ENCODE measurements at regions not wholly inside any gene's neighbourhood (a gene's known extent, or its start where the extent isn't known, plus 50 kb on each side); places are given as distances from the start of the nearest gene placed in this dataset.

DNA sequence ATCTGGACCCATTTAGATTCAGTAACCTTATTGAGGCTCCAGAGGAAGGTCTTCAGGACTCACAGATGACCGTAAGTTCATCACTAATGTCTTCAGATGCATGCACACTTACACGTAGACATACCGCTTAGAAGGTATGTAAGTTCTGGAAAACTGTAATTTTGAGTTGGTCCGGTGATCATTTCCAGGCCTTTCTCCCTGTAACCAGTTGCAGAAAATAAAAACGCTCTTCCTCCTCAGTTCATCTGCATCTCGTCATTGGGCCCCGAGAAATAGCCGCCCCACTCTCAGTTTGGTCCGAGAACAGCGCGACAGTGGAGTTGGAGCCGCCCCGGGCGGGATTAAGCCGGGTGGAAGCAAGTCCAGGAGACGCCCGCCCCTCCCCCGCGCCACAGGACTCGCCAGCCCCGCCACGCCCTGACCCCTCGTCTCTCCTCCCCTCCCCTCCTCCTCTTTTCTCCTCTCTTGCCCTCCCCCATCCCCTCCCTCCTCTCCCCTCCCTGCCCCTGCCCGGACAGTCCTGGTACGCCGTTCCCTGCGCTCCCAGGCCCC, 83.7 kb downstream of the TNFAIP2 start:
- DNase-seq: peak; percentile 70

DNA sequence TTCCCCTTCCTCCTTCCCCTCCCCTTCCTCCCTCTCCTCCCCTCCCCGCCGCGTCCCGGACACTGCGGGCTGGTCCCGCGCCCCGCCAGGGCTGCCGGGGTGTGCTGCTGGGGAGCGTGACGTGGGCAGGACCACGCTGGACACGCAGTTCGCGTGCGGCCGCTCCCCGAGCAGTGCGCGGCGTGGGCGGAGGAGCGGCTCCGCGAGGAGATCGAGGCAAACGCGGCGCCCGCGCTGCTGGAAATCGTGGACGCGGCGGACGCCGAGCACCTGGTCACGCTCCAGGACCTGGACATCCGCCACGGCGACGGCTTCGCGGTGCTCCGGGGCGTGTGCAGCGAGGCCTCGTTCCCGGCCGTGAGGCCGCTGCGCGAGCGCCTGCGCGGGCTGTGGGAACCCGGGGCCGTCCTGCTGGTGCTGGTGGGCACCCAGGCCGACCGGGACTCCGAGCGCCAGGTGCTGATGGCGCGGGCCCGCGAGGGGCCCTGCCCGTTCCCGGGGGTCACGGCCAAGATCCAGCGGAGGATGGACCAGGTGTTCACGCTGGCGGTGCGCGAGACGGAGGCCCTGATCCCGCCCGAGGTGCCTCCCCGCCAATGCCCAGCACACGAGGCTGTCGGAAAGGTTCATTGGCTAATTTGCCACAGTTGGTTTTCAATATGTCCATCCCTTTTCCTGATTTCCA, 84.3 kb downstream of the TNFAIP2 start:
- no peak for DNase-seq

DNA sequence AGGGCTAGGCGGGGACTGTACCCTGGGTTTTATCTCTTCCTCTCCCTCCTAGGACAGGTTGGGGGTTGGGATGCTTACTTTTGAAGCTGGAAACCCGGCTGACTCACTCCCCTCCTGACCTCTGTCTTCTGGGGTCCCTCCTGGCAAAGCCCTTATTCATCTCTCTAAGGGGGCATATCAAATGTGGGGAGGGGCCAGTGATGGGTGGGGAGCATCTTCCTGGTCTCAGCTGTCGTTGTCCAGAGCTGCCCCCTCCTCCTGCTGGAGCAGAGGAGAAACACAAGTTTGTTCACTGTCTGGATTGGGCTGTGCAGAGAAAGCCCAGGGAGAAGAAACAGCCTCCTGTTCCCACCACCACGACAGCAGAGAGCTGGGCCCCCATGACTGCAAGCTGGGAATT, 85.8 kb downstream of the TNFAIP2 start:
- no peak for DNase-seq

DNA sequence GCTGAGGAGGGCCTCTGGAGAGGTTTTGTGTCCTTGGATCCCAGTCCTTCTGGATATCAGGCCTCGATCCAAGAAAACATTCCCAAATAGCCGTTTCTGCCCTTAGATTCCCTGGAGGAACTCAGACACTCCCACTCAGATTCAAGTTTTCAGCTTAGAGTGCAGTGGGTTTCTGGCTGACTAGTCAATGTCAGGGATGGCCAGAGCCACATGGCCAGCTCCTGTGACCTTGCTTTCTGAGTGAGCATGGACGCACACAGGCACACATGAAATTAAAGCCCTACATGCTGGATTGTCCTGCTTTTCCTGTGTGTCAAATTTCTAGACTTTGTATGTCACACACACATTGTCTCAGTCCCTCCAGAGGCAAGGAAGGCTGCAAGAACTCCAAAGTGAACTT, 86.2 kb downstream of the TNFAIP2 start:
- DNase-seq: no peak

DNA sequence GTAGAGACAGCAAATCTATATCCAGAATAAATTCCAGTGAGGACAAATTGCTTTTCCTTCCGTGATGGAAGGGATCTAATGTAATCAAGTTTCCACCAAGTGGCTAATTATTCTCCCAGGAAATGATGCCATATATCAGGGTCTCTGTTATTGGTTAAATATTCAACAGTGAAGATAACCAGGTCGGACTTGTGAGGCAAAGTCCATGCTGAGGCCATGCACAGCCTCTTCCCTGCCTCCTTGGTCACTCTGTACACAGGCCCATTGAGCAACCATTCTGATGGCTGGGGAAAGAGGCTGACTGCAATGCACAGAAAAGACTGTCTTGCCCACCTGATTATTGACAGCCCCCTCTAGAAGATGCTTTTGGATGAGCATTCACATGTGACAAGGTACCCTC, 90.1 kb downstream of the TNFAIP2 start:
- no peak for DNase-seq

DNA sequence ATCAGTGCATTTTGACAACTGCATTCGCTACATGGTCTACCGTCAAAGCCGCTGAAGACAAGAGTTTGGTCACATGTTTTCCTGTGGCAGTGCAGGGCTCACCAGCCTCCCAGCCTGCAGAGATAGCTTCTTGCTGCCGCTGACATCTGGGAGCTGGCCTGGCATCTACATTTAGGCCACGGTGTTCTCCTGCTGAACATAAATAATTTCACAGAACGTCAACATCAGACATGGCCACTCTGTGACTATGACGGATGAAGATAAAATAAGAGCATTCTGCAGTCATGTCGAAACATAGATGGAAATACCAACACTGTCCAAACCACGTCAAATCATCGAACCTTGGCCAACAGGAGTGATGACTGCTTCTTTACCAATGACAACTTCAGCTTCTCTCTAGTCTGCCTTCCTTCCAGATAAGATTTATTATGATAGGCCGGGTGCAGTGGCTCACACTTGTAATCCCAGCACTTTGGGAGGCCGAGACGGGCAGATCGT, 91.2 kb downstream of the TNFAIP2 start:
- no peak for DNase-seq

DNA sequence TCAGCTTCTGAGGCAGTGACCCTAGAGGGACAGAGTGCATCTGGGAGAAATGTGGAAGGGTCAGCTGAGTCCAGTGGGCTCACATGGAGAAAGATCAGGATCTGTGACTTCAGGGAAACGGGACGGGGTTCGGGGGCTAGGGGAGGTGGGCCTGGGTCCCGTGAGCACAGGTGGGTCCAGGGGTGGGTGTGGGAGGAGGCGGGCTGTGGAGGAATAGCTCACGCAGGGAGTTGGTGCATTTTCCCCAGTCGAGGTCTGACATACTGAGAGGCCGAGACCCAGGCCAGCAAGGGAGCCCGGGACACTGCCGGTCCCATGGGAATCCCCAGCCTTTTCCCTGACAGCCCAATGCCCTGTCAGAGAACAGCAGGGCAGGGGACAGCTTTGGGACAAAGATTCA, 93.1 kb downstream of the TNFAIP2 start:
- DNase-seq: no peak

DNA sequence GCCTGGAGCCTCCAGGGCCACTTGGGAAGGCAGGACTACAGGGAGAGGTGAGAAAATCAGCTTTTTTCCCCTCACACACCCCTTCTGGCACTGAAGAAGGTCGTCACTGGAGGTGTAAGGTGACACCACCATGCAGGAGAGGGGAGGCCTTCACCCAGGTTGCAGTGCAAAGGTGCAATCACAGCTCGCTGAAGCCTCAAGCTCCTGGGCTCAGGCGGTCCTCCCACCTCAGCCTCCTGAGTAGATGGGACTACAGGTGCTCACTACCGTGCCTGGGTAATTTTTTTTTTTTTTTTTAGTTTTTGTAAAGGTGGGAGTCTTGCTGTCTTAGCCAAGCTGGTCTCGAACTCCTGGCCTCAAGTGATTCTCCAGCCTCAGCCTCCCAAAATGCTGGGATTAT, 93.6 kb downstream of the TNFAIP2 start:
- no peak for DNase-seq

DNA sequence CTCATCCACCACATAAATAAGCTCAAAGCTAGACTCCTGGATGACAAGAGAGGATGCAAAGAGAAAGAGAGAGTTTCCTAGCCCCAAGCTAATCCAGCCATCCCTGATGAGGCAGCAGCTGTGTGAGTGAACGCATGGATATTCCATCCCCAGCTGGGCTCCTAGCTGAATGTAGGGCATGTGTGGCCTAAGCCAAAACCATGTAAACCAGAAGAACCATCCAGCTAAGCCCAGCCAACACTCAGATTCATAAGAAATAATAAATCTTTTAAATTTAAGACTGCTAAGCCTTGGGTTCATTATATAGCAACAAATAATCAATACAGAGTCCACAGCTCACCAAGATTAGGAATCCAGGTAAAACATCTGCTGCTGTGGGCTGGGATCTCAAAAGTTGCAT, 94.3 kb downstream of the TNFAIP2 start:
- no peak for DNase-seq

DNA sequence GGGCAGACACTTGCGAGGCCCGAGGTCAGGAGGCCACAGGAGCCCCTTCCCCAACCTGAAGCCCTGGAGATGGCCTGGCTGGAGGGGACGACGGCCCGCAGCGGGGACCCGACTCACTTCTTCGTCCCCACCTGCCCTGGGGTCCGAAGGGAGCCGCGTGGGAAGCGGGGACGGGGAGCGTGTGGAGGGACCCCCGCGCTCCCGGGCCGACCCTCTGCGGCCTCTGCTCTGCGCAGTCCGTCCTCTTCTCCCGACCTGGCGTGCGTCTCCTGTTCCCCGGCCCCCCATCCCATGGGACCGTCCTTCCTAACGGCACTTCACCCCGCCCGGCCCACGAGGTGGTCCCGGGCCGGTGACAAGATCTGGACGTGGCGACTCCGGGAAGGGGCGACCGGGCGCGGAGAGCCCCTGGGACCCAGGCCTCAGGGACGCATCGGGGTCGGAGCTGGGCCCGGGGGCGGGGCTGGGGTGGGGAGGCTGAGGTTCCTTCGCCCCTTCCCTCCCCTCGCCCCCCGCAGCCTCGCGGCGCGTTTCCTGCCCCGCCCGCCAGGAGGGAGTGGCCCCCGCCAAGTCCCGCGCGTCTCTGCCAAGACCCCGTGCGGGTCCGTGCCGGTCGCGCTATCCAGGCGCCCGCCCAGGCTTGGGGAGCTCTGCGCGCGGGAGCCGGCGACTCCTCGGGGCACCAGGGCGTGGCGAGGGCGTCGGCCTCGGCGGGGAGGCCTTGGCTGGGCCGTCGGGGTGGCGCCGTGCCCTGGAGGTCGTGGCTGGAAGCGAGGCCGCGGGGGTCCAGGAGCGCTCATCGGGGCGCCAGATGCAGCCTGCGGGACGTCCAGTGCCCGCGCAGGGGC, 97.1 kb downstream of the TNFAIP2 start:
- no peak for DNase-seq

DNA sequence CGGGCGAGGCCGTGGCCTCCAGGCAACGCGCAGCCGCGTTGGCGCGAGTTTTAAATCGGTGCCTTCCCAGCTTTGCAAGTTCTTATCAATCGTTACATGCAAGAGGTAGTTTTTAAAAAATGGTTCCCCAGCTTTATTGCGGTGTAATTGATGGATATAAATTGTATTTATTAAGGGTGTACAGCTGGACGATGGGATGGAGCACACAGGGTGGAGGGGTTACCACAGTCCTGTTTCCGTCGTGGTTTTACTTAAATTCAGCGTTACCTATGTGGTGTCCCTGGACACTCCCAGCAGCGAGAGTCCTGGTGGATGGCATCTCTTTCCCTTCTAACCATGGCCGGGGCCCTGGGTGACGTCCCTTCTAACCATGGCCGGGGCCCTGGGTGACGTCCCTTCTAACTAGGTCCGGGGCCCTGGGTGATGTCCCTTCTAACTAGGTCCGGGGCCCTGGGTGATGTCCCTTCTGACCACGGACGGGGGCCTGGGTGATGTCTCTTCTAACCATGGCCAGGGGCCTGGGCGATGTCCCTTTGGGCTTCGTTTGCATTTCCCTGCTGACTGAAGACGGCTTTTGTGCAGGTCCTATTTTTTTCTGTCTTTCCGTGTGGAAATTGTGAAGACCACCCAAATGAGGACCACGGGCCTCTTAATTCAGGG, 97.9 kb downstream of the TNFAIP2 start:
- DNase-seq: no peak

DNA sequence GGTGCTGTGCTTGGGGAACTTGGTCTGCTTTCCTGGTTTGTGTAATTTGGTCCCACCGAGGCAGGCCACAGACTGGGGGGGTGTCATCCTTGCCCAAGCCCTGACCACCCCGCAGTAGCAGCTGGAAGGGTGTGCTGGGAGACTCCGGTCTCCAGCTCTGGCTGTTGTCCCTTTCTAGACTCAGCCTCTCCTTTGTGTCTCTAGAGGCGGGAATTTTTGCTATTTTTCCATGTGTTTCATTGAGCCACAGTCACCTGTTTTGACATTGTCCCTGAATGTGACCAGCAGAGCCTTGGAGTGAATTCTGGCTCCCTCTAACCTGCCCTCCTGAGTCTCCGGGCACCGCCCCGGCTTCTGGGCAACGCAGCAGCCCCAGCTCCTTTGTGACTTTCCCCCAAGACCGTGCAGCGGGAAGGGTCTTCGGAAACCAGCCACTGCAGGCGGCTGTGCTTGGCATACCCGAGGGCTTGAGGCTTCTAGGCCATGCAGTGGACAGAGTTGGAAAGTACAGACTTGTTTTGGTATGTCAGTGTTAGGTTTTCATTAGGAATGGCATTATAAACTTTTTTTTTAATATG, 98.6 kb downstream of the TNFAIP2 start:
- DNase-seq: no peak

DNA sequence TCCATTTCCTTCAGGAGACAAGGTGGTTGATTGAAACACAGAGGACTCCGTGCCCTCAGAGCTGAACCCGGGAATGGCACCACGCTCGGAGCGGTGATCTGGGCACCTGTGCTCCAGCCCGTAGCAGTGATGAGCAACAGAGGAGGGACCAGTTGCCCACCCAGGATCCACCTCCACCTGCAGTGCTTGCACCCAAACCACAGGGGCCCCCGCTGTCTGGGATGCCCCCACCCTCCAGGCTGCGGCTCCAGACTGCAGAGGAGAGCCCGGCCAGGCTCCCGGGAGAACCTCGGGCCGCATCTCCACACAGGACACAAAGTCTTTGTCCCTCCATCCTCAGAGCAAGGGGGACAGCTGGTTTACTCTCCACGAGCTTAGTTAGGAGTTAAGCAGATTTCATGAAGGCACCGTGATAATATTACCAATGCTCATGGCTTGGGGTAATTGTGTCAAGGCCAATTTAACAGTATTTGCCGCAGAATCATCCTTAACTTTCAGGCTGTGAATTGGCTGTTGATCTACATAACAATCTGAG, 100.6 kb downstream of the TNFAIP2 start:
- DNase-seq: no peak

DNA sequence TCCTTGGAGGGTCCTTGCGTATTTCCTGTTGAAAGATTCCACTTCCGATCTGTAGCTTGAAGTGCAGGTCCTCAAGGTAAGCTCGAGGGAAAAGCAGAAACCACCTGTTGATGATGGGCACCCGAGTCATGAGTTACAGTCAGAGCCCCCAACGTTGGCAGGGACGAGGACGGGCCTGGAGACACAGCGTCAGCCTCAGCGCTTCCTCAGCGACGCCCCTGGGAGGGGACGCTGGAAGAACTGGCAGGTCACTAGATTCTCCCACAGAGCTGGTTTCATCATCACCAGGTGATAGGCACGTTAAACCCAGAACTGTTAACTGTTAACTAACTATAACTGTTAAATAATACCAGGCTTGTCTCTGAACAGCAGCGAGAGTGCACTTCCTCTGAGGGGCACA, 101.8 kb downstream of the TNFAIP2 start:
- no peak for DNase-seq

DNA sequence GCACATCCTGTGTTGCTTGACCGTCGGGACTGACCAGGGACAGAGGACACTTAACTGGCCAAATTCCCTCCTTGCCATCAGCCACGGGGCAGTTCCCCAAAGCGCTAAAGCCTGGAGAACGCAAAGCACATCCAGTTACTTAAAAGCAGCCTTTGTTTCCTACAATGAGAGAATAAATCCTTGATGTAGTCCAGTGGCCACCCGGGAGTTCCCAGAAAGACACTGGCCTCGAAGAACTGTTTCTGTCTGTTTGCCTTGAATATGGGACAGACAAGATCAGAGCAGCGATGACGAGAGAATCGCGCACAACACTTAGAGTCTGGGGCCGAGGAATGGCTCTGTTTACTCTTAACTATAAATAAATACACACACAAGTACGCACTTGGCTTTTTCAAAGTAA, 102.2 kb downstream of the TNFAIP2 start:
- no peak for DNase-seq

DNA sequence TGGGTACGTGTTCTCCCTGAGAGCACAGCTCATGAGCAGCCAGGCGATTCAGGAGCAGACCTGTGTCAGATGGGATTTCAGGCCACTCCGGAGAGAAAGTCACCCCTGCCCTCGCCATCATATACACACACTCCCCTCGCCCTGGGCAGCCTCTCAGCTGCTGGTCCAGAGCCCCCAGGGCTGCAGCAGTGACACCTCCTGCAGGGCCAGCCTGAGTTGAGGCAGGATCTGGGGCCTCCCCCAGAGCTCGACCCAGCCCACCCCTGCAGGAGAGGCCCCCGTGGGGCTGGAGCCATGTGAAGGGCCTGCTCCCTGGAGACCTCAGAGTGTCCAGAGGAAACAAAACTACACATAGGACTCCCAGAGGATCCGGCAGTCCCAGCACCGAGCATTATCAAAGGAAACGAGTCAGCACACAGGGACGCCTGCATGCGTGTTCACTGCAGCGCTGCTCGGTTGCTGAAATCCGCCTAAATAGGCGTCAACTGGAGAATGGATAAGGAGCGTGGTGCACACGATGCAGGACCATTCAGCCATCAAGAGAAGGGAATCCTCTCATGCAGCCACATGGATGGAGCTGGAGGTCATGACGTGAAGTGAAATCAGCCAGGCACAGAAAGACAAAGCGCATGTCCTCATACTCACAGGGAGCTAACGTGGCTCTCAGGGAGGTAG, 104.0 kb downstream of the TNFAIP2 start:
- no peak for DNase-seq

DNA sequence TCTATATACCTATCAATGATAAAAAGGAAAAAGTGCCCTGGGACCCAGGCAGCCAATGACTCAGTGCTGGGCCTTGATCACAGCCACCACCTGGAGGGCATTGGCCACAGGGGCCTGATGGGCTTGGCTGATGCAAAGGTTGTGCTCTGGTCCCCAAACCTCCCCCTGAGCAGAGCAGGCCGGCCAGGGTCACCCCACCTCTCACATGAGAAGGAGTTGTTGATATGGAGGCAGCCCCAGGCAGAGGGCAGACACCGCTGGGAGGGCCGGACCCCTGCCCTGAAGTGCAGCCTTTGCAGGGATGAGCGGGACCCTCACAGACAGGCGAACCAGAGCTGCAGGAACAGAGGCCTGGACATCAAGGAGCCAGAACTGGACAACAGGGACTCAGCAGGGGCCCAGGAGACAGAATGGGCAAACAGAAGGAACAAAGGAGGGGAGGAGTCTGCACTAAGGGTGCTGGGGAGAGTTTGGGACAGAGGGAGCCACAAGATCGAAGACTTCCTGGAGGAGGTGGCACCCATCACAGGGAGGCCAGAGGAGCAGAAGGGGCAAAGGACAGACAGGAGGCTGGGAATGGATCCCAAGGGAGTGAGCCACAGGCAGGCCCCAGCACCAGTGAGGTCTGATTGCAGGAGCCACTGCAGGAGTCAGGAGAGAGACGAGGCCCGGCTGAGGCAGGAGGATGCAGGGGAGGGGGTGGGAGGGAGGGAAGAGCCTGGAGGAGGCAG, 105.0 kb downstream of the TNFAIP2 start:
- no peak for DNase-seq

DNA sequence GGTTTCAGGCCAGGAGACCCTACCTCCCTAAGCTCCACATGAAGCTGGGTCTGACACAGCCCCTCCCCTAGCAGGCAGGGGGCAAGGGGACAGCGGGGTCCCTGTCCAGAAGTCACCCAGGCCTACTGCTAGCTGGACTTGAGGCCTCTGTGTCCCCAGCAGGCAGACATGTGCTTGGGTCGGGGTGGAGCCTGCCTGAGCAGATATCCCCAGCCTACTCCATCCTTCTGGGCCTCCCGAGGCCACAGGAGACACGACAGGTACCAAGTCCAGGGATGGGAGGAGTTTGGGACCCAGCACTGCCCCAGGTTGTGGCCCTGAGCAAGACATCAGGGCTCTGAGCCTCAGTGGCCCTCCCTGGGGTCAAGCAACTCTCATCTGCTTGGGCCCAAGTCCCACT, 105.2 kb upstream of the EIF5 start:
- no peak for DNase-seq

DNA sequence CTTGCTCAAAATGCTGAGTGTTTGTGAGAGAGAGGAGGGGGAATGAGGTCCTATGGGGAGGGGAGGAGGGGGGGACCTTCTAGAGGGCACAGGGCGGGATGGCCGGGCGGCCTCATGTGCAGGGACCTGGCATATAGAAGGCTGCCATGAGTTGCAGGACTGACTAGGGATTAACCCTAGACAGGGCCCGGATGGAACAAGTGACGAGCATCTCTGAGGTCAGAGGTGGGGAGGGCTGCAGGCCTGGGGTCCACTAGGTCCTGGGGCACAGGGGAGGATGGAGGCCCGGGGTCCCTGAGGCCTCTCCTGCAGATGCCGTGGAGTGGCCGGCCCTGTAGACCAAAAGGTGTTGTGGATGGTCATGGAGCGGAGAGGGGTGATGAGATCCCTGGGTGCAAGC, 104.0 kb upstream of the EIF5 start:
- no peak for DNase-seq

DNA sequence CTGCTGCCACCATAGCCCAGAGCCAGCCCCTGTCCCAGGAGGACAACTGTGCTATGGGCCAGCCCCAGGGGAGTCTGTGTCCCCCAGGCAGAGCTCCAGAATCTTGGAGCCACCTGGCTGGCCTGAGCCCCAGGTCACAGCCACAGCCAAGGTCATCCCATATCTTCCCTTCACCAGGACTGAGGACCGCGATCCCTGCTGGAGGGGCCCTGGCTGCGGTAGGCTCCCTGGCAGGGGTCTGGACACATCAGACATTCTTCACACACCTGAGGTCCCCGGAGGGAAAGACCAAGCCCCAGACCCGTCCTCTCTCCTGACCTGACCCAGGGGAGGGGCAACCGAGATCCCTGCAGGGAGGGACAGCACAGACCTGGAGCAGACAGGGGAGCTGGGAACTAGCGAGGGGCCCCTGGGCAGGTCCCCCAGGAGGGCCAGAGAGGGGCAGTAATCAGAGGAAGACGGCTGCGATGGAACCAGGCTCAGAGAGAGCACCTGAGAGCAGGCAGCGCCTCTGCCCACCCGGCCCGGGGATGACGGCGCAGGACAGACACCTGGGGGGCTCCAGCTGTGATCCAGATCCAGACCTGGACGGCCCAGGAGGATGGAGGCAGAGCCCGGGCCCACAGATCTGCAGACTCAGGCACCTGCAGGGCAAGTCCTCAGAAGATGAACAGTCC, 103.2 kb upstream of the EIF5 start:
- DNase-seq: no peak
